Endothelial cell of umbilical vein (primary cell): ENCODE measurements at regions not wholly inside any gene's neighbourhood (a gene's known extent, or its start where the extent isn't known, plus 50 kb on each side); places are given as distances from the start of the nearest gene placed in this dataset.

ENCODE experiments used
- BruUV-seq: library from RNA; stranded (reverse); fragments of 400-500 nt; replicated peaks from 2 replicates; lab custom pipeline; 2021; lab: Mats Ljungman, UMichigan
- CTCF ChIA-PET: fragments of 300-600, 350-600 bp; sonication (Branson Sonifier 250); formaldehyde crosslinking; loops from one replicate; lab custom pipeline; 2021; ENCODE audit warnings: antibody characterized with exemption, inconsistent platforms; lab: Charles Lee
- POLR2A ChIA-PET: fragments of 300-600, 350-600 bp; sonication (Branson Sonifier 250); formaldehyde crosslinking; loops from one replicate; lab custom pipeline; 2021; ENCODE audit warnings: antibody characterized with exemption, inconsistent platforms; lab: Charles Lee
- DNase-seq: peaks from one replicate; pipeline ENCODE4 v3.0.0-alpha.2; 2011; ENCODE audit warnings: low read depth, low spot score
- FAIRE-seq: peaks from 2 replicates; lab custom pipeline; 2011; peaks lifted over from hg19 to GRCh38; lab: Jason Lieb, UNC
- H2AFZ ChIP-seq: 2 replicates; pipeline ENCODE4 v1.6.0; 2012; ENCODE audit warnings: low read depth, low read length, control low read depth, inconsistent platforms
- H3K27ac ChIP-seq: 2 replicates; pipeline ENCODE4 v1.5.1; 2011; ENCODE audit warnings: low read depth, mild to moderate bottlenecking, control low read depth, low read length, moderate library complexity; ENCODE audit not compliant: insufficient read depth
- H3K27me3 ChIP-seq, 2 experiments: 2 replicates each; pipeline versions ENCODE4 v1.6.0 to v1.6.1; 2011; ENCODE audit warnings: low read length in 2 of 2, mixed read lengths in 1 of 2; ENCODE audit not compliant: control insufficient read depth in 2 of 2, insufficient read depth in 2 of 2
- H3K36me3 ChIP-seq, 2 experiments: 2 replicates in 1 of 2; 3 replicates in 1 of 2; pipeline ENCODE4 v1.5.1; 2011; ENCODE audit warnings: low read length in 2 of 2, mild to moderate bottlenecking in 1 of 2, moderate library complexity in 1 of 2; ENCODE audit not compliant: control insufficient read depth in 2 of 2, insufficient read depth in 2 of 2; ENCODE audit errors: extremely low read depth in 1 of 2
- H3K4me1 ChIP-seq: 3 replicates; pipeline ENCODE4 v1.5.1; 2011; ENCODE audit warnings: mild to moderate bottlenecking, low read length; ENCODE audit not compliant: control insufficient read depth, insufficient read depth; ENCODE audit errors: extremely low read depth
- H3K4me2 ChIP-seq: 2 replicates; pipeline ENCODE4 v1.6.1; 2011; ENCODE audit warnings: low read length, control low read depth, mixed read lengths; ENCODE audit not compliant: insufficient read depth
- H3K4me3 ChIP-seq, 3 experiments: fragments of 200-600 bp in 1 of 3; sonication (generic), shearing (Covaris generic) in 1 of 3; replicated peaks in 1 of 3; 2 replicates each; pipeline ENCODE4 v1.5.1; 2011 to 2016; ENCODE audit warnings: control low read depth in 3 of 3, low read length in 3 of 3, mild to moderate bottlenecking in 2 of 3, inconsistent platforms in 1 of 3, low read depth in 1 of 3, moderate library complexity in 1 of 3; ENCODE audit not compliant: insufficient read depth in 1 of 3
- H3K79me2 ChIP-seq: 2 replicates; pipeline ENCODE4 v1.6.0; 2012; ENCODE audit warnings: low read length, inconsistent platforms; ENCODE audit not compliant: control insufficient read depth, insufficient read depth
- H3K9ac ChIP-seq: replicated peaks from 2 replicates; pipeline ENCODE3; 2011; ENCODE audit warnings: low read length, control low read depth; ENCODE audit not compliant: insufficient read depth; ENCODE audit errors: extremely low read depth
- H3K9me1 ChIP-seq: replicated peaks from 3 replicates; pipeline ENCODE4 v1.6.0; 2011; ENCODE audit warnings: mild to moderate bottlenecking, low read length; ENCODE audit not compliant: control insufficient read depth, insufficient read depth; ENCODE audit errors: extremely low read depth
- H3K9me3 ChIP-seq: replicated peaks from 2 replicates; pipeline ENCODE4 v1.5.1; 2012; ENCODE audit warnings: low read length, inconsistent platforms; ENCODE audit not compliant: control insufficient read depth, insufficient read depth
- H4K20me1 ChIP-seq: replicated peaks from 2 replicates; pipeline ENCODE3; 2011; ENCODE audit warnings: mild to moderate bottlenecking, low read length; ENCODE audit not compliant: control insufficient read depth, insufficient read depth; ENCODE audit errors: extremely low read depth
- CTCF ChIP-seq, 2 donors: IDR thresholded peaks; 1 replicate in 1 of 2; 2 replicates in 1 of 2; pipeline ENCODE4 v1.5.1; 2011; ENCODE audit warnings: low read length in 2 of 2, mild to moderate bottlenecking in 2 of 2, moderate library complexity in 2 of 2, control low read depth in 1 of 2, inconsistent platforms in 1 of 2, low read depth in 1 of 2; ENCODE audit not compliant: insufficient read depth in 1 of 2; ENCODE audit errors: extremely low read depth in 1 of 2
- EZH2 ChIP-seq: IDR thresholded peaks from 2 replicates; pipeline ENCODE4 v1.6.1; 2012; ENCODE audit warnings: borderline replicate concordance, low read depth, mild to moderate bottlenecking, moderate library complexity, low read length, inconsistent platforms; ENCODE audit not compliant: severe bottlenecking
- FOS ChIP-seq: IDR thresholded peaks from 2 replicates; pipeline ENCODE4 v1.6.1; 2011; ENCODE audit warnings: mild to moderate bottlenecking, low read length, moderate library complexity, borderline replicate concordance; ENCODE audit not compliant: insufficient read depth
- GATA2 ChIP-seq: IDR thresholded peaks from 2 replicates; pipeline ENCODE4 v1.7.0; 2011; ENCODE audit warnings: low read depth, mild to moderate bottlenecking, moderate library complexity, mixed read lengths, low read length; ENCODE audit not compliant: insufficient read length, insufficient read depth
- JUN ChIP-seq: IDR thresholded peaks from 2 replicates; pipeline ENCODE4 v1.6.1; 2011; ENCODE audit warnings: borderline replicate concordance, low read depth; ENCODE audit not compliant: insufficient read length, insufficient read depth
- MYC ChIP-seq: IDR thresholded peaks from one replicate; pipeline ENCODE4 v1.6.1; 2011; ENCODE audit warnings: mild to moderate bottlenecking, low read depth, low read length
- POLR2A ChIP-seq: IDR thresholded peaks from 2 replicates; pipeline ENCODE4 v1.6.1; 2012; ENCODE audit warnings: low read depth, mild to moderate bottlenecking, control low read depth, low read length
- POLR2AphosphoS5 ChIP-seq: IDR thresholded peaks from 2 replicates; pipeline ENCODE4 v1.6.1; 2012; ENCODE audit warnings: low read depth, mild to moderate bottlenecking, control low read depth, low read length, moderate library complexity; ENCODE audit not compliant: insufficient read depth
- dilution Hi-C: fragments of 300-500 bp; cut with MboI; formaldehyde crosslinking; loops from one replicate; pipeline ENCODE4 v1.15.0; 2019; ENCODE audit warnings: low sequenced_read_pairs; ENCODE audit not compliant: extremely low pct_ligation_motif_present
- intact Hi-C: fragments of 100-400 bp; cut with micrococcal nuclease; formaldehyde crosslinking; loops from one replicate; pipeline ENCODE4 v1.10.0; 2022
- TF ChIP-seq, protein P1 (sequence below): IDR thresholded peaks from 2 replicates; pipeline ENCODE4 v1.6.1; 2011; ENCODE audit not compliant: insufficient read depth, insufficient read length

DNA sequence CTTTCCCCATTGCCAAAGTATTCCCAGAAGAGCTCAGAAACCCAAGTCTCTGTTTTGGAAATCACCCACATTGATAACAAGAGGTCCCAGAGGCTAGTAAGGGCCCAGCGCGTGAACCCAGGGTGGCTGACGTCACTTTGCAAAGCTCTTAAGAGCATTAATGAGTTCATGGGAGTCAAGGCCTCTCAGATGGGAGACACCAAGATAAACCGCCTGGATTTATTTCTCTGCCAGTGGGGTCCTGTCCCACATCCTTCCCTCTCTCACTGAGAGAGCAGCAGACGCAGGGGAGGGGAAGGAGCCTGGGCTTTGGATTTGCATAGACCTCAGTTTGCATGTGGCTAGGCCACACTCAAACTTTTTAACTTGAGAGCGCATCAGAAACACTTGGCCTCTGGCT lies 184.8 kb upstream of the PDE1C start:
- Histone ChIP-seq H3K4me1 (no peaks in the 10 kb centered on the region), H3K9ac (no peak overlapping the region), H3K27me3 (no peaks in the 10 kb centered on the region), H3K36me3 (no peaks in the 10 kb centered on the region), H3K27ac (no peak overlapping the region), H3K9me1 (no peaks in the 10 kb centered on the region), H4K20me1 (no peaks in the 10 kb centered on the region), H3K9me3 (no peaks in the 10 kb centered on the region), H3K79me2 (no peaks in the 10 kb centered on the region), H3K4me3 (no peak overlapping the region), H2AFZ (no peak overlapping the region), H3K4me2 (no peak overlapping the region)
- ChIA-PET CTCF (no interaction called here), POLR2A (no interaction called here)
- TF ChIP-seq, protein P1, sequence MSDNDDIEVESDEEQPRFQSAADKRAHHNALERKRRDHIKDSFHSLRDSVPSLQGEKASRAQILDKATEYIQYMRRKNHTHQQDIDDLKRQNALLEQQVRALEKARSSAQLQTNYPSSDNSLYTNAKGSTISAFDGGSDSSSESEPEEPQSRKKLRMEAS, result no peak
- TF ChIP-seq GATA2, result no peak
- no peak for TF ChIP-seq EZH2
- TF ChIP-seq JUN, result no peak
- intact Hi-C loops, result no loop called here
- dilution Hi-C loops, result no loop called here
- FAIRE-seq (no peak), DNase-seq (no peak)
- BruUV-seq, result no TSS peak

- dilution Hi-C loops, result no loop called here
- H3K9ac ChIP-seq, result no peak overlapping the region
- H3K27ac ChIP-seq, result no peak overlapping the region
- TF ChIP-seq FOS, result no peak
- TF ChIP-seq, protein P1, result no peak
- no peak for TF ChIP-seq GATA2
- no peak for TF ChIP-seq POLR2AphosphoS5
- TF ChIP-seq POLR2A, result no peak
- TF ChIP-seq MYC, result no peak
- TF ChIP-seq EZH2, result no peak
- no peak for TF ChIP-seq JUN
- no peak for TF ChIP-seq CTCF (IDR thresholded peaks at IDR 0.05; ENCODE audit: extremely low read depth in 1 of 2, insufficient read depth in 1 of 2, low read depth in 1 of 2, low read length in 2 of 2)
- intact Hi-C loops, result no loop called here
- H4K20me1 ChIP-seq, result no peaks in the 10 kb centered on the region
- FAIRE-seq, result no peak
- no peaks in the 10 kb centered on the region for H3K79me2 ChIP-seq
- ChIA-PET CTCF (no interaction called here), POLR2A (no interaction called here)
- no peaks in the 10 kb centered on the region for H3K27me3 ChIP-seq
- no peaks in the 10 kb centered on the region for H3K9me1 ChIP-seq
- H3K36me3 ChIP-seq, result no peaks in the 10 kb centered on the region
- H3K4me3 ChIP-seq, result no peak overlapping the region
- no peak overlapping the region for H2AFZ ChIP-seq
- no peak for DNase-seq
- no peaks in the 10 kb centered on the region for H3K9me3 ChIP-seq
- BruUV-seq, result no TSS peak
- H3K4me2 ChIP-seq, result no peak overlapping the region
- H3K4me1 ChIP-seq, result no peaks in the 10 kb centered on the region
Observed at GRCh38 chr7:32253299-32253698, 183.1 kb upstream of the PDE1C start.
